ENCODE measurements at regions not wholly inside any gene's neighbourhood (a gene's known extent, or its start where the extent isn't known, plus 50 kb on each side); places are given as distances from the start of the nearest gene placed in this dataset.

DNA sequence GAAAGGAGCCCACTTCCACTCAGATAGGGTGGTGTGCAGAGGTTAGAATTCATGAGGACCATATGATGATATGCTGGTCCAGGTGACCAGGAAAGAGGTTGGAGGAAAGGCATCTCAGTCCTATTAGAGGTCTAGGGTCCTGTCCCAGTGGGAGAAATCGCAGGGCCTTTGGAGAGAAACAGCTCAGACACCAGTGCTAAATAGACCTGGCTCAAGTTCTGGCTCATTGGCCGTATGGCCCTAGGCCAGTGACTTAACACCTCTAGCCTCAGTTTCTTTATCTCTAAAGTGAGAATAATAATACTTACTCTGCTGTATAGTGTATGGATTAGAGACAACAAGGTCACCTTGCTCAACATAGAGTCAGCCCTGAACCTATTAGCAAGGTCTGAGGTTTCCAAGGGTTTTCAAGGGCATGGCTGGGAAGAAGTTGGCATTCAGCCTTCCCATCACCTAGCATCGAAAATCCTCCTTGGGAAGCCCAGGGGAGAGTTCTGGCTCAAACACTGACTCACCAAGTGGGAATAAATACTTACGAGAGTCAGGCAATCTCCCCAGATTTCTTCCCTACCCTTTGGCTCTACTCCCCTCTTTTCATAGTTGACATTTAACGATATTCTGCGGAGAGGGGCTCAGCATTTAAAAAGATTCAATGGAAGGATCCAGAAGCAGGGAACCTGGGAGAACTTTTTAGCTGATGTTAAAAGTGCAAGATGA is 473.1 kb upstream of the PODXL start:
- TF ChIP-seq EP300 (IDR thresholded peaks at IDR 0.05), result no peak
- TF ChIP-seq, protein P1, sequence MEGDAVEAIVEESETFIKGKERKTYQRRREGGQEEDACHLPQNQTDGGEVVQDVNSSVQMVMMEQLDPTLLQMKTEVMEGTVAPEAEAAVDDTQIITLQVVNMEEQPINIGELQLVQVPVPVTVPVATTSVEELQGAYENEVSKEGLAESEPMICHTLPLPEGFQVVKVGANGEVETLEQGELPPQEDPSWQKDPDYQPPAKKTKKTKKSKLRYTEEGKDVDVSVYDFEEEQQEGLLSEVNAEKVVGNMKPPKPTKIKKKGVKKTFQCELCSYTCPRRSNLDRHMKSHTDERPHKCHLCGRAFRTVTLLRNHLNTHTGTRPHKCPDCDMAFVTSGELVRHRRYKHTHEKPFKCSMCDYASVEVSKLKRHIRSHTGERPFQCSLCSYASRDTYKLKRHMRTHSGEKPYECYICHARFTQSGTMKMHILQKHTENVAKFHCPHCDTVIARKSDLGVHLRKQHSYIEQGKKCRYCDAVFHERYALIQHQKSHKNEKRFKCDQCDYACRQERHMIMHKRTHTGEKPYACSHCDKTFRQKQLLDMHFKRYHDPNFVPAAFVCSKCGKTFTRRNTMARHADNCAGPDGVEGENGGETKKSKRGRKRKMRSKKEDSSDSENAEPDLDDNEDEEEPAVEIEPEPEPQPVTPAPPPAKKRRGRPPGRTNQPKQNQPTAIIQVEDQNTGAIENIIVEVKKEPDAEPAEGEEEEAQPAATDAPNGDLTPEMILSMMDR (IDR thresholded peaks at IDR 0.05), result no peak
